Transverse colon (tissue), 4 donors: ENCODE measurements at regions not wholly inside any gene's neighbourhood (a gene's known extent, or its start where the extent isn't known, plus 50 kb on each side); places are given as distances from the start of the nearest gene placed in this dataset.

Experiments used
- CTCF ChIP-seq, 5 experiments: fragments of 200-600 bp in 3 of 5; fragments of 450-650 bp in 2 of 5; sonication (generic) in 3 of 5; IDR thresholded peaks; 1 replicate in 2 of 5; 2 replicates in 3 of 5; pipeline ENCODE4 v1.5.1; 2016 to 2017; ENCODE audit warnings: antibody characterized with exemption in 5 of 5, inconsistent platforms in 3 of 5, mild to moderate bottlenecking in 2 of 5, moderate library complexity in 1 of 5
- EP300 ChIP-seq: sonication (generic); formaldehyde crosslinking; IDR thresholded peaks from one replicate; pipeline ENCODE4 v1.6.1; 2017; ENCODE audit warnings: antibody characterized with exemption, low read depth
- POLR2A ChIP-seq: fragments of 450-650 bp; IDR thresholded peaks from one replicate; pipeline ENCODE4 v1.6.1; 2016; ENCODE audit warnings: antibody characterized with exemption, mild to moderate bottlenecking, moderate library complexity
- POLR2AphosphoS5 ChIP-seq, 3 donors: sonication (generic); formaldehyde crosslinking; IDR thresholded peaks; one replicate each; pipeline ENCODE4 v1.6.1; 2016; ENCODE audit warnings: antibody characterized with exemption in 3 of 3

GRCh38 chr17:55622547-55622946, 100.1 kb downstream of the TMEM100 start:
- TF ChIP-seq CTCF (IDR thresholded peaks at IDR 0.05) (no peak), POLR2A (no peak), POLR2AphosphoS5 (IDR thresholded peaks at IDR 0.05) (no peak), EP300 (no peak)
